HEK293 (cell line): ENCODE measurements at regions not wholly inside any gene's neighbourhood (a gene's known extent, or its start where the extent isn't known, plus 50 kb on each side); places are given as distances from the start of the nearest gene placed in this dataset.

Experiments
- CTCF ChIA-PET: fragments of 350-600 bp; formaldehyde crosslinking; extraction: SDS; loops from one replicate; lab custom pipeline; 2021; ENCODE audit warnings: antibody characterized with exemption; lab: Yijun Ruan, JAX
- POLR2A ChIA-PET: fragments of 300-600 bp; formaldehyde crosslinking; extraction: SDS; loops from one replicate; lab custom pipeline; 2020; ENCODE audit warnings: antibody characterized with exemption, inconsistent platforms; lab: Yijun Ruan, JAX
- H3K27ac ChIP-seq: fragments of 200-500 bp; sonication (Bioruptor generic); 2 replicates; pipeline ENCODE4 v1.5.1; 2014; ENCODE audit warnings: low read depth, low read length, control low read depth, inconsistent platforms; ENCODE audit errors: extremely low read depth
- H3K36me3 ChIP-seq, 2 experiments: fragments of 200-500 bp in 1 of 2; sonication (Bioruptor generic) in 1 of 2; 1 replicate in 1 of 2; 2 replicates in 1 of 2; pipeline ENCODE4 v1.5.1; 2014 to 2017; ENCODE audit warnings: inconsistent platforms in 2 of 2, low read length in 2 of 2; ENCODE audit not compliant: control insufficient read depth in 2 of 2, insufficient read depth in 1 of 2
- H3K4me1 ChIP-seq: fragments of 200-500 bp; sonication (Bioruptor generic); 2 replicates; pipeline ENCODE4 v1.5.1; 2014; ENCODE audit warnings: mild to moderate bottlenecking, low read length, inconsistent platforms; ENCODE audit not compliant: control insufficient read depth, insufficient read depth
- H3K4me3 ChIP-seq: 2 replicates; pipeline ENCODE4 v1.5.1; 2011; ENCODE audit warnings: low read depth, mild to moderate bottlenecking, control low read depth, low read length, moderate library complexity
- H3K9me3 ChIP-seq: fragments of 200-500 bp; sonication (Bioruptor generic); 2 replicates; pipeline ENCODE4 v1.5.1; 2014; ENCODE audit warnings: low read depth, low read length, inconsistent platforms; ENCODE audit not compliant: control insufficient read depth, insufficient read depth
- EGR2 ChIP-seq: fragments of 450-650 bp; formaldehyde crosslinking; IDR thresholded peaks from 2 replicates; pipeline ENCODE4 v1.5.1; 2016; ENCODE audit warnings: low read depth, missing biosample characterization, missing genetic modification characterization
- GFI1B ChIP-seq: fragments of 450-650 bp; formaldehyde crosslinking; IDR thresholded peaks from 2 replicates; pipeline ENCODE4 v1.5.1; 2016; ENCODE audit warnings: missing biosample characterization, missing genetic modification characterization
- HOXD13 ChIP-seq: sonication (generic); formaldehyde crosslinking; IDR thresholded peaks from 2 replicates; pipeline ENCODE4 v1.8.0; 2022; ENCODE audit warnings: missing genetic modification reagents, borderline replicate concordance
- KLF1 ChIP-seq: fragments of 450-650 bp; formaldehyde crosslinking; IDR thresholded peaks from 2 replicates; pipeline ENCODE4 v1.5.1; 2016; ENCODE audit warnings: missing biosample characterization, missing genetic modification characterization
- PRDM6 ChIP-seq: fragments of 450-650 bp; formaldehyde crosslinking; IDR thresholded peaks from 2 replicates; pipeline ENCODE4 v1.5.1; 2017; ENCODE audit warnings: missing biosample characterization, missing genetic modification characterization
- RBAK ChIP-seq: fragments of 450-650 bp; formaldehyde crosslinking; IDR thresholded peaks from 2 replicates; pipeline ENCODE4 v1.5.1; 2016; ENCODE audit warnings: missing biosample characterization, missing genetic modification characterization
- REPIN1 ChIP-seq: fragments of 450-650 bp; formaldehyde crosslinking; IDR thresholded peaks from 2 replicates; pipeline ENCODE4 v1.5.1; 2017; ENCODE audit warnings: missing biosample characterization, missing genetic modification characterization, low read depth
- WT1 ChIP-seq: fragments of 450-650 bp; formaldehyde crosslinking; IDR thresholded peaks from 2 replicates; pipeline ENCODE4 v1.5.1; 2016; ENCODE audit warnings: missing biosample characterization, missing genetic modification characterization
- ZBTB49 ChIP-seq: fragments of 450-650 bp; formaldehyde crosslinking; IDR thresholded peaks from 2 replicates; pipeline ENCODE4 v1.5.1; 2016; ENCODE audit warnings: missing biosample characterization, missing genetic modification characterization, low read depth
- ZBTB6 ChIP-seq: fragments of 450-650 bp; formaldehyde crosslinking; IDR thresholded peaks from 2 replicates; pipeline ENCODE4 v1.5.1; 2017; ENCODE audit warnings: missing biosample characterization, missing genetic modification characterization
- ZIC2 ChIP-seq: fragments of 450-650 bp; formaldehyde crosslinking; IDR thresholded peaks from 2 replicates; pipeline ENCODE4 v1.5.1; 2016; ENCODE audit warnings: missing biosample characterization, missing genetic modification characterization
- ZNF155 ChIP-seq: fragments of 450-650 bp; formaldehyde crosslinking; IDR thresholded peaks from 2 replicates; pipeline ENCODE4 v1.5.1; 2016; ENCODE audit warnings: missing biosample characterization, missing genetic modification characterization
- ZNF157 ChIP-seq: fragments of 450-650 bp; formaldehyde crosslinking; IDR thresholded peaks from 2 replicates; pipeline ENCODE4 v1.5.1; 2016; ENCODE audit warnings: missing biosample characterization, missing genetic modification characterization
- ZNF174 ChIP-seq: fragments of 450-650 bp; formaldehyde crosslinking; IDR thresholded peaks from 2 replicates; pipeline ENCODE4 v1.5.0; 2017; ENCODE audit warnings: missing biosample characterization, mild to moderate bottlenecking, missing genetic modification characterization
- ZNF175 ChIP-seq: fragments of 450-650 bp; formaldehyde crosslinking; IDR thresholded peaks from 2 replicates; pipeline ENCODE4 v1.5.1; 2016; ENCODE audit warnings: missing biosample characterization, missing genetic modification characterization
- ZNF26 ChIP-seq: fragments of 450-650 bp; formaldehyde crosslinking; IDR thresholded peaks from 2 replicates; pipeline ENCODE4 v1.5.1; 2016; ENCODE audit warnings: missing biosample characterization, missing genetic modification characterization
- ZNF274 ChIP-seq, 2 experiments: fragments of 200-500 bp in 1 of 2; fragments of 450-650 bp in 1 of 2; sonication (Bioruptor generic) in 1 of 2; formaldehyde crosslinking in 1 of 2; IDR thresholded peaks; 2 replicates each; pipeline versions ENCODE4 v1.5.1 to v1.6.1; 2014 to 2016; ENCODE audit warnings: borderline replicate concordance in 1 of 2, inconsistent platforms in 1 of 2, low read length in 1 of 2, missing biosample characterization in 1 of 2, missing genetic modification characterization in 1 of 2
- ZNF311 ChIP-seq: fragments of 450-650 bp; formaldehyde crosslinking; IDR thresholded peaks from 2 replicates; pipeline ENCODE4 v1.5.1; 2017; ENCODE audit warnings: missing biosample characterization, missing genetic modification characterization, borderline replicate concordance
- ZNF324 ChIP-seq: fragments of 450-650 bp; formaldehyde crosslinking; IDR thresholded peaks from 2 replicates; pipeline ENCODE4 v1.5.1; 2016; ENCODE audit warnings: missing biosample characterization, missing genetic modification characterization
- ZNF350 ChIP-seq: fragments of 450-650 bp; formaldehyde crosslinking; IDR thresholded peaks from 2 replicates; pipeline ENCODE4 v1.5.0; 2017; ENCODE audit warnings: missing biosample characterization, mild to moderate bottlenecking, missing genetic modification characterization
- ZNF394 ChIP-seq: fragments of 450-650 bp; formaldehyde crosslinking; IDR thresholded peaks from 2 replicates; pipeline ENCODE4 v1.5.1; 2016; ENCODE audit warnings: missing biosample characterization, missing genetic modification characterization, mild to moderate bottlenecking, moderate library complexity, borderline replicate concordance
- ZNF549 ChIP-seq: fragments of 450-650 bp; IDR thresholded peaks from 2 replicates; pipeline ENCODE4 v1.5.1; 2018; ENCODE audit warnings: missing biosample characterization, missing genetic modification characterization, mild to moderate bottlenecking, inconsistent platforms, moderate library complexity
- ZNF571 ChIP-seq: fragments of 450-650 bp; formaldehyde crosslinking; IDR thresholded peaks from 2 replicates; pipeline ENCODE4 v1.5.0; 2017; ENCODE audit warnings: missing biosample characterization, missing genetic modification characterization
- ZNF624 ChIP-seq: fragments of 450-650 bp; formaldehyde crosslinking; IDR thresholded peaks from 2 replicates; pipeline ENCODE4 v1.5.1; 2017; ENCODE audit warnings: missing biosample characterization, missing genetic modification characterization
- ZNF645 ChIP-seq: fragments of 450-650 bp; formaldehyde crosslinking; IDR thresholded peaks from 2 replicates; pipeline ENCODE4; 2016; ENCODE audit warnings: missing biosample characterization, missing genetic modification characterization
- ZNF654 ChIP-seq: fragments of 450-650 bp; formaldehyde crosslinking; IDR thresholded peaks from 2 replicates; pipeline ENCODE4 v1.5.1; 2016; ENCODE audit warnings: low read depth, missing biosample characterization, missing genetic modification characterization

- TF ChIP-seq ZNF654 (tag by site-specific recombination) (no peak), EGR2 (tag by site-specific recombination) (no peak), HOXD13 (CRISPR knock-in tag) (no peak), ZNF174 (no peak), ZBTB49 (tag by site-specific recombination) (no peak), RBAK (no peak), ZNF624 (tag by site-specific recombination) (no peak), ZNF645 (tag by site-specific recombination) (no peak), KLF1 (tag by site-specific recombination) (no peak), ZNF155 (tag by site-specific recombination) (no peak), PRDM6 (tag by site-specific recombination) (no peak), ZNF350 (tag by site-specific recombination) (no peak), ZNF394 (tag by site-specific recombination) (no peak), ZNF274 (IDR thresholded peaks at IDR 0.05; ENCODE audit: low read length) (no peak), ZNF274 (tag by site-specific recombination; IDR thresholded peaks at IDR 0.05; ENCODE audit: borderline replicate concordance) (no peak), ZIC2 (tag by site-specific recombination) (no peak), ZNF571 (no peak)
- Histone ChIP-seq H3K4me1 (no peaks in the 10 kb centered on the region), H3K36me3 (no peaks in the 10 kb centered on the region), H3K9me3 (no peaks in the 10 kb centered on the region), H3K4me3 (no peak overlapping the region), H3K27ac (no peak overlapping the region)
- CTCF ChIA-PET, result no interaction called here
- POLR2A ChIA-PET, result no interaction called here
Measured at GRCh38 chrX:26411045-26411444, 195.1 kb downstream of the MAGEB5 start.

- Histone ChIP-seq H3K4me1 (no peaks in the 10 kb centered on the region), H3K36me3 (no peaks in the 10 kb centered on the region), H3K4me3 (no peak overlapping the region), H3K9me3 (no peaks in the 10 kb centered on the region), H3K27ac (no peak overlapping the region)
- ChIA-PET POLR2A (no interaction called here), CTCF (interaction anchor here (0.7 kb wide), 1 partner anchor 33 kb away, joined by 3 read pairs; no protein-coding TSS in a partner anchor)
- TF ChIP-seq ZNF324 (tag by site-specific recombination), result no peak
- TF ChIP-seq ZBTB6 (tag by site-specific recombination), result no peak
- no peak for TF ChIP-seq ZNF311 (tag by site-specific recombination)
- TF ChIP-seq REPIN1, result no peak
- no peak for TF ChIP-seq ZNF26 (tag by site-specific recombination)
- no peak for TF ChIP-seq WT1 (tag by site-specific recombination)
- no peak for TF ChIP-seq GFI1B (tag by site-specific recombination)
- no peak for TF ChIP-seq ZNF175 (tag by site-specific recombination)
- no peak for TF ChIP-seq ZNF549 (tag by site-specific recombination)
- no peak for TF ChIP-seq ZNF157 (tag by site-specific recombination)
Measured at GRCh38 chrX:26409636-26410035, 193.7 kb downstream of the MAGEB5 start.
